ENCODE measurements at regions not wholly inside any gene's neighbourhood (a gene's known extent, or its start where the extent isn't known, plus 50 kb on each side); places are given as distances from the start of the nearest gene placed in this dataset.

GRCh38 chr5:124647352-124647751, 99.1 kb downstream of the ZNF608 start:
- POLR2A ChIA-PET (ENCODE audit: low non-redundant PET): no interaction called here
- no peak for DNase-seq (ENCODE audit: low spot score)
- no peaks in the 10 kb centered on the region for H3K36me3 ChIP-seq (ENCODE audit: insufficient read depth, low read length, poor library complexity, severe bottlenecking)
- TF ChIP-seq CTCF (conservative IDR thresholded peaks at IDR 0.05; ENCODE audit: low read depth, low read length) (no peak), EZH2 (IDR thresholded peaks at IDR 0.05; ENCODE audit: borderline replicate concordance, low read depth, low read length, poor library complexity, severe bottlenecking) (no peak)
- H3K9me3 ChIP-seq (ENCODE audit: low read depth, low read length, poor library complexity, severe bottlenecking): no peaks in the 10 kb centered on the region
- intact Hi-C loops (cut with micrococcal nuclease; ENCODE audit: unreplicated experiment): no loop called here
- BruUV-seq (replicated peaks): no TSS peak
- H3K4me3 ChIP-seq (ENCODE audit: low read depth, low read length, poor library complexity, severe bottlenecking): no peak overlapping the region
- H3K4me1 ChIP-seq (ENCODE audit: insufficient read depth, low read length, poor library complexity, severe bottlenecking): peaks cover 27% of the 10 kb centered on the region
- H3K27ac ChIP-seq (ENCODE audit: low read depth, low read length, poor library complexity, severe bottlenecking): no peak overlapping the region
- CTCF ChIA-PET: no interaction called here
- no peaks in the 10 kb centered on the region for H3K27me3 ChIP-seq (replicated peaks; ENCODE audit: insufficient read depth, low read depth, low read length, poor library complexity)

DNA sequence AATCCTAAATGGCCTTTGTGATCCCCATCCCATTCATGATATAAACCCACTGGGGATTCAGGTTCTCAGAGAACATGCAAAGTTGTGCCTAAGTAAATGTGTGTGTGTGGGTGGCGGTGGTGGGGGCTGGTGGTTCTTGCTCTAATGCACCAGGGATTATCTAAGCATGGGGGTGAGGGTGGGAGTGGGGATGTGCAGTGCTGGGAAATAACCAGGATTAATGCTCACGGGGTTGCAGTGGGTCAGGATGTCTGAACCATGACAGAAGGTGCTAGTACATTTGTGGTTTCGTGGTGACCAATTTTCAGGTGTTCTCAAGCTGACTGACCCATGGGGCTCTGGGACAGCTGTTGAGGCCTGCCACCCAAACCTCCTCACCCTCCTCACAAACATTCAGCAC, 101.0 kb downstream of the ZNF608 start:
- peaks cover 12% of the 10 kb centered on the region for H3K4me1 ChIP-seq (ENCODE audit: insufficient read depth, low read length, poor library complexity, severe bottlenecking)
- POLR2A ChIA-PET (ENCODE audit: low non-redundant PET): no interaction called here

GRCh38 chr5:124644582-124644981, 101.9 kb downstream of the ZNF608 start:
- ChIA-PET CTCF (no interaction called here), POLR2A (ENCODE audit: low non-redundant PET) (no interaction called here)
- no peak overlapping the region for H3K27ac ChIP-seq (ENCODE audit: low read depth, low read length, poor library complexity, severe bottlenecking)
- intact Hi-C loops (cut with micrococcal nuclease; ENCODE audit: unreplicated experiment): no loop called here
- H3K9me3 ChIP-seq (ENCODE audit: low read depth, low read length, poor library complexity, severe bottlenecking): no peaks in the 10 kb centered on the region
- no peak for TF ChIP-seq EZH2 (IDR thresholded peaks at IDR 0.05; ENCODE audit: borderline replicate concordance, low read depth, low read length, poor library complexity, severe bottlenecking)
- TF ChIP-seq CTCF (conservative IDR thresholded peaks at IDR 0.05; ENCODE audit: low read depth, low read length): no peak
- peaks cover 4% of the 10 kb centered on the region for H3K4me1 ChIP-seq (ENCODE audit: insufficient read depth, low read length, poor library complexity, severe bottlenecking)
- BruUV-seq (replicated peaks): no TSS peak
- H3K4me3 ChIP-seq (ENCODE audit: low read depth, low read length, poor library complexity, severe bottlenecking): no peak overlapping the region
- H3K36me3 ChIP-seq (ENCODE audit: insufficient read depth, low read length, poor library complexity, severe bottlenecking): no peaks in the 10 kb centered on the region
- DNase-seq (ENCODE audit: low spot score): no peak
- no peaks in the 10 kb centered on the region for H3K27me3 ChIP-seq (replicated peaks; ENCODE audit: insufficient read depth, low read depth, low read length, poor library complexity)

More for the DNA sequence above, 101.0 kb downstream of the ZNF608 start:
- Histone ChIP-seq H3K36me3 (ENCODE audit: insufficient read depth, low read length, poor library complexity, severe bottlenecking) (no peaks in the 10 kb centered on the region), H3K9me3 (ENCODE audit: low read depth, low read length, poor library complexity, severe bottlenecking) (no peaks in the 10 kb centered on the region), H3K27me3 (replicated peaks; ENCODE audit: insufficient read depth, low read depth, low read length, poor library complexity) (no peaks in the 10 kb centered on the region), H3K27ac (ENCODE audit: low read depth, low read length, poor library complexity, severe bottlenecking) (no peak overlapping the region), H3K4me3 (ENCODE audit: low read depth, low read length, poor library complexity, severe bottlenecking) (no peak overlapping the region)
- no peak for DNase-seq (ENCODE audit: low spot score)
- TF ChIP-seq EZH2 (IDR thresholded peaks at IDR 0.05; ENCODE audit: borderline replicate concordance, low read depth, low read length, poor library complexity, severe bottlenecking): no peak
- TF ChIP-seq CTCF (conservative IDR thresholded peaks at IDR 0.05; ENCODE audit: low read depth, low read length): no peak
- intact Hi-C loops (cut with micrococcal nuclease; ENCODE audit: unreplicated experiment): no loop called here
- no TSS peak for BruUV-seq (replicated peaks)
- CTCF ChIA-PET: no interaction called here
